HG03135 (cell line): ENCODE measurements at regions not wholly inside any gene's neighbourhood (a gene's known extent, or its start where the extent isn't known, plus 50 kb on each side); places are given as distances from the start of the nearest gene placed in this dataset.

Source experiments
- ATAC-seq: cut with Tn5 transposase; IDR thresholded peaks from one replicate; pipeline ENCODE4 v1.9.1; 2021; ENCODE audit warnings: mild to moderate bottlenecking, moderate library complexity; ENCODE audit not compliant: unreplicated experiment

DNA sequence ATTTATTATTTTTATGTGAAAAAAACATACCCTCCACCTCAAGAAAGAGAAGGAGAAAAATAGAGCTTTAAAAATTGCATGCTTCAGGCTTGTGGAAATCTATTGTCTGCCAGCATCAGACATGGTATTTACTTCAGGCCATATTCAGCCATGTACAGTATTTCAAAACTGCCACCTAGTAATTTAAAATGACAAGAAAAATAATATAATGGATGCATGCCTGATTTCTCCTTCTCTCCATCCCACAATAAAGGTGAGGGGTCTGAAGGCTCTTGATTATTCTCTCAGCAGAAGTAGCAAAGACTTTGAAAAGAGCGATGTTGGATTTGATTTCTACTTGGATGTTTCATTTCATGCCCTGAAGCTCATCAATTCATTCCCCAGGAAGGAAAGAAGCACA, 250.7 kb downstream of the TBC1D4 start:
- ATAC-seq: no peak

- ATAC-seq: no peak
Measured at GRCh38 chr13:75226733-75227435, 255.1 kb downstream of the TBC1D4 start.

DNA sequence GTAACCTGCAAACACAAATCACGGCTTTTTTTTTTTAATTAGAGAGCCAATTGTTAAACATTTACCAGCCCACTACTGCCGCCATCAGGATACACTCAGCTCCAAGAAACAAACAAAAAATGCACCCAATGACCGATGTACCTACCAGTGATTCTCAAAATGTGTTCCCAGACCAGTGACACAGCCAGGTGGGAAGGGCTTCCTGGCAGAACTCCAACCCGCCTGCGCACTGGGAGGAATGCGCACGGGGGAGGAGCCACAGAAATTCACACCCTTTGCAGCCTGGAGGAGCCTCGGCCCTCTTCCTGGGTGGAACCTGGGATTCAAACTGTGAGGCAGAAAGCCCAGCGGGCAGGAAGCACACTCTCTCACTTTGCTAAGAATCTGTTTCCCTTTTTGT, 255.9 kb downstream of the TBC1D4 start:
- no peak for ATAC-seq

DNA sequence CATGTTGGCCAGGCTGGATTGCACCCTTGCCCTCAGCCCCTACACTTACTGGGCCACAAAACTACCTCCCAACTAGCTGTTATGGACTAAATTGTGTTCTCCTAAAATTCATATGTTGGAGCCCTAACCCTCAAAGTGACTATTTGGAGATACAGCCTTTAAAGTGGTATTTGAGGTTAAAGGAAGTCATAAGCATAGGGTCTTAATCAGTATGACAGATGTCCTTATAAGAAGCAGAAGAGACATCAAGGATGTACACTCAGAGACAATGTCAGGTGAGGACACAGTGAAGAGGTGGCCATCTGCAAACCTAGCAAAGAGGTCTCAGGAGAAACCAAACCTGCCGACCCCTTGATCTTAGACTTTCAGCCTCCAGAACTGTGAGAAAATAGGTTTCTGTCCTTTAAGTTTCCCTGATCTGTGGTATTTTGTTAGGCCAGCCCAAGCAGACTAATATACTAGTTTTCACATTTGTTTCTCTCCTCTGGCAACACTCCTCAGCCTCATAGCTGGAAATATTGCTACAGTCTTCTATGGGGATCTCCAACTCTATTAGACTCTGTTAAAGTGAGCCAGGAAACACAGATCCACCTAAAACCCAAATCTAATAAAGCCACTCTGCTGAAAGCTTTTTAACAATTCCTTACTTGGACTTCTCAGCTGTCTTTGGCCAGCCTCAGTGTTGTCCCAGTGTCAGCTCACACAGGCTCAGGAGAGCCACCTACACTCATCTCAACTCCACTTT, 256.5 kb downstream of the TBC1D4 start:
- ATAC-seq: no peak

DNA sequence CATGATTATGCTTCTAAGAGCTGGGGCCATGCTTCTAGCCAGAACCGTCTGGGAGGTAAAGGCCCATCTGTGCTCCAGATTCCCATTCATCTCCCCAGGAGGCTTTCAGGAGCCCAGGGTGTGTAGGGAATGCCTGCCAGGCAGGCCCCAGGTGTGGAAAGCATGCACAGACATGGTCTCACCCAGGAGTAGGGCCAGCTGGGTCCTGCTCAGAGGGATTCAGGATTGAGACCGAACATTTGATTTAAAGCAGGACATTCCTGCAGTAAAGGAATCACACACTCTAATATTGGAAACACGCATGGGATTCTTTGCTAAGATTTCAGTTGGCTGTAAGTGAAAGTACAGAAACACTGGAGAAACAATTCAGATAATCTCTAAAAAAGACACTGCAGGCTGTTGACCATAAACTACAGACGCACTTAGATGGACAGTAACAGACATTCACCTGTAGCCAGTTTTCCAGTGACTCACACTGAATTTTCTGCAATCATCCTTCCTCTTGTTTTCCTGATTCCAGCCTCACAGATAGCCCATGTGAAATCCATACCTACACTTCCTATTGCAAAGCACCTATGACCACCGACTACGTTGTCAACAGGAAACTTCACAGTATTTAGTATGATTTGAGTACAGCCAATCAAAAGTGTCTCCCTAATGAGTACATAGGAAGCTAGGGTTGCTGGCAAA, 257.8 kb downstream of the TBC1D4 start:
- ATAC-seq: no peak

- ATAC-seq: no peak
Measured at GRCh38 chr13:75222031-75222430, 259.9 kb downstream of the TBC1D4 start.

- ATAC-seq: no peak
Measured at GRCh38 chr13:75220861-75221260, 261.1 kb downstream of the TBC1D4 start.

- no peak for ATAC-seq
Measured at GRCh38 chr13:75220238-75220542, 261.8 kb downstream of the TBC1D4 start.

DNA sequence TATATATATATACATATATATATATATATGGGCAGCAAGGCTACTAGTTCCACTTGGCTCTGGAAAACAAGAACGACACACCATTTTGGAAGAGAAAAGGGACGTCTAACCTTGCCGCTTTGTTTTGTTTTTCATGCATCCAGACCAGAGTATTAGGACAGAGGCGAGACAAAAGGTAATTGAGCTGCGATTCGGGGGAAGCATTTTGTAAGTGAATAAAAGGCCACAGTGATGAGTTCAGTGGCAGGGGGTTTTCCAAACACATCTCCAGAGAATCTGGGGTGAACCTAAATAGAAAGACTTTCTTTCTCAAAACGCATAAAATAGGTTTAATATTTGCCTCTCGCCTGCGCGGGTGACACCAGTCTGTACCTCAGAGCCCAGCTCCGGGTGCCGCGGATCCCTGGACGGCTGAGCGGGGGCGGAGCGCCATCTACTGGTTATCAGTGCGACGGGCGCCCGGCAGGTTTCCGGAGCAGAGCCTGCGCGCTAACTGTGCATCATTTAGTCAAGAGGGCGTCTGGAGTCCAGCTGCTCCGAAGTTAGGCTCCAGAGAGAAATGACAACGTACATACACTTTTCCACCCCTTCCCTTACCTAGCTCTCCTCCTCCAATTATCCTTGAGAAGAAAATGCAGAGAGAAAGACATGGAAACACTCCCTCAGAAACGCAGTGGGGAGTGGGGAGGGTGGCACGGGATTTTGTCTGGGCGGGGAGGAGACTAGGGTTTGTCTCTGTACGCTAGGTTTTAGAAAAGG, 262.3 kb downstream of the TBC1D4 start:
- peak; percentile 99 for ATAC-seq

GRCh38 chr13:75217949-75218348, 264.0 kb downstream of the TBC1D4 start:
- ATAC-seq: no peak

DNA sequence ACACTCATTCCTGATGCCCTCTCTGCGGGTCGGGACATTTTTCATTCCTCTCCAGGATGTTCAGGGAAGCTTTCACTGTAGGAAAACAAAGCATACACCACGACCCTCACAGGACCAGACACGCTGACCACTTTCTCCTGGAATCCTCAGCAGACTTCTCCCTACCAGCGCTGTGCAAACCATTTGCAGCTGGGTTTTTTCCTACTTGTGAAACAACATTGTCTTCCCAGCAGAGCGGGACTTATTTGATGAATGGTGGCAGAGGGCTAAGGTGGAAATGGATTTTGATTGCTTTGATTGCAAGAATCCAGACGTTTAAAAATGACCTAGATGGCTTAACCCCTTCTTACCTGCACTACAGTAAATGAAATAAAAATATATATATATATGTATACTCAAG, 265.9 kb downstream of the TBC1D4 start:
- ATAC-seq: no peak

- no peak for ATAC-seq
Measured at GRCh38 chr13:75214846-75215245, 267.1 kb downstream of the TBC1D4 start.

DNA sequence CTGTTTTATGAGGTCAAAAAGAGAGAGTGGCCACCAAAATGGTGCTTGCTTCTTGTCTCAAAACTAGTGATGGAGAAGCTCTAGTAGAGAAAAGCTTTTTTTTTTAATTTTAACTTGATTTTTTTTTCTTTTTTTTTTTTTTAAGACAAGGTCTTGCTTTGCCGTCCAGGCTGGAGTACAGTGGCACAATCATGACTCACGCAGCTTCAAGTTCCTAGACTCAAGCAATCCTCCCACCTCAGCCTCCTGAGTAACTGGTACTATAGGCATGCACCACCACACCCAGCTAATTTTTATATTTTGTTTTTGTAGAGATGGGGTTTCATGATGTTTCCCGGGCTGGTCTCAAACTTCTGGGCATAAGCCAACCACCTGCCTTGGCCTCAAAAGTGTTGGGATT, 279.0 kb downstream of the TBC1D4 start:
- no peak for ATAC-seq

GRCh38 chr13:75197803-75198202, 284.2 kb downstream of the TBC1D4 start:
- ATAC-seq: no peak

DNA sequence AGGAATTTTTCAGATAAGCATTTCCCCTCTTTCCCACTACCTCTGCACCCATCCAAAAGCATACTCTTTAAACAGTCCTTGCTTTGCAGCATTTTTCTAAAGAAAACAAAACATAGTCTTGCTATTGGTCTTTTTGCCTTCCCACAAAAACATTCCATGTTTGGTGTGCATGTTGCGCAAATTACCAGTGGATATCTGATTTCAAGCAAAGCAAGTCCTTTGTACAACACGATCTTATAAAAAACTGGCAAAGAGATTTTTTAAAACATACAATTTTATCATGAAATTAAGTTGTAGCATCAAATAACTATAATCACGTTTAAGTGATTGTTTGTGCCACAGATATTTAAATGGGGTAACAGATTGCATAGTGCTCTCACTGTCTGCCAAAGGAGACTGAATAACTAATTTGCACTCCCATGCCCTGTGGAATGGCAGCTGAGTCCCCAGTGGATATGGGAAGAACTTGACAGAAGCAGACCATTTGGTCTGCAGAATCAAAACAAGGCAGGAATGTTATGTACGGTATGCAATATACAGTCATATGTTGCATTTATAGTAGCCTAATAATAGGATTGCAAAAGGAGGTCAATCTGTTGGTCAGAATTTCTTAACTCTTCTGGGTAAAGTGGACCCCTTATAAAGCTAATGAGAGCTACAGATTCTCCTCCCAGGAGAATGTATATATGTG, 285.7 kb downstream of the TBC1D4 start:
- no peak for ATAC-seq

DNA sequence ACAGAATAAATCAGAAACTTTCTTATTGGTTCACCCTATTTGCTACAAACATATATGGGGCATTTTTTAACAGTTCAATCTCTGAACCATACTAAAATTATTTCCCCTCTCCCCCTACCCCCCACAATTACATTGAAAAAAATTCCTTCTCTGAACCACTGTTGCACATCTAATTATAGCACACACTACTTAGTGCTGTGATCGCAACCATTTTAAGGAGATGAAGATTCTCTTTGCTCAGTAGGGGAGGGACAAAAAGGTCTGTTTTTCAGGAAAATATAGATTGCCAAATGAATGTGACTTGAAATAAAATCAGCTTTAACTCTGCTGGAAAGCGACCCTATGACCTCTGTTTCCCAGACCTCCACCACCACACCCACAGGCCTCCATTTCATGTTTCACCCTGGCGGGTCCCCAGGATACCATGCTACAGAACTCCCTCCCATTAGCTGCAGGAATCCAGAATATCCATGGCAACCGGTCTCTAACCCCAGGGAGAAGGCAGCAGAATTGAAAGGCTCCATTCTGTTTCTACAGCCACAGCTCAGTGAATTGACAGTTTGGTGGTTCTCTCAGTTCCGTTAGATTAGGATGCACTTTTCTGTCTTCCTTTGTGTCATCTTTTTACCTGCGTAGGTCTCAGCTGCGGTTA, 286.3 kb downstream of the TBC1D4 start:
- no peak for ATAC-seq

GRCh38 chr13:75194717-75195462, 287.1 kb downstream of the TBC1D4 start:
- no peak for ATAC-seq

GRCh38 chr13:75186379-75186778, 295.6 kb downstream of the TBC1D4 start:
- no peak for ATAC-seq

DNA sequence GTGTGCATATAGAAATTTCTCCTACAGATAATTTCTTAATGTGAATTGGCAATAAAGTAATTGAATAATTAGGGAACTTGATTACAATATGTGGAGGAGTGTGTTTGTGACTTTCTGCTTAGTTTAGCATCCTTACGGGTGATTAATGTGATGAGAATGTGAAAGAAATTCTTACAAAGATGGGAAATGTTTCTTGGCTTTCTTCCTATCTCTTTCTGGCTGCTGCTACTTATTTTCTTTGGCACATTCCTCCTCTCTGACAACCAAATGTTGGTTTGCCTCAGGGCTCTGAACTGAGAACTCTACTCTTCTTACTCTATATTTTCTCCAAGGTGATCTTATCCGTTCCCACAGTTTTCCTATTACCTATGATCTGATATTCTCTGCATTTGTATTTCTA, 300.1 kb downstream of the TBC1D4 start:
- ATAC-seq: no peak
